ENCODE measurements at regions not wholly inside any gene's neighbourhood (a gene's known extent, or its start where the extent isn't known, plus 50 kb on each side); places are given as distances from the start of the nearest gene placed in this dataset.
"Not testable (repeated sequence)": the region's sequence is repeated elsewhere in the genome, so short reads cannot be mapped to it uniquely, and the experiment has no call there.

- no peak for DNase-seq (ENCODE audit: low read depth)
Measured at GRCh38 chr3:189375532-189375931, 203.8 kb downstream of the TPRG1 start.

GRCh38 chr3:189383630-189384029, 211.9 kb downstream of the TPRG1 start:
- no peak for DNase-seq (ENCODE audit: low read depth)

GRCh38 chr3:189385880-189386279, 214.1 kb downstream of the TPRG1 start:
- not testable (repeated sequence) for DNase-seq (ENCODE audit: low read depth)

GRCh38 chr3:189386739-189387138, 215.0 kb downstream of the TPRG1 start:
- DNase-seq (ENCODE audit: low read depth) = no peak

- DNase-seq (ENCODE audit: low read depth) = no peak
Measured at GRCh38 chr3:189389346-189389745, 217.6 kb downstream of the TPRG1 start.

- DNase-seq (ENCODE audit: low read depth) = no peak
Measured at GRCh38 chr3:189393598-189393997, 221.8 kb downstream of the TPRG1 start.

- no peak for DNase-seq (ENCODE audit: low read depth)
Measured at GRCh38 chr3:189394599-189395121, 222.9 kb downstream of the TPRG1 start.

DNA sequence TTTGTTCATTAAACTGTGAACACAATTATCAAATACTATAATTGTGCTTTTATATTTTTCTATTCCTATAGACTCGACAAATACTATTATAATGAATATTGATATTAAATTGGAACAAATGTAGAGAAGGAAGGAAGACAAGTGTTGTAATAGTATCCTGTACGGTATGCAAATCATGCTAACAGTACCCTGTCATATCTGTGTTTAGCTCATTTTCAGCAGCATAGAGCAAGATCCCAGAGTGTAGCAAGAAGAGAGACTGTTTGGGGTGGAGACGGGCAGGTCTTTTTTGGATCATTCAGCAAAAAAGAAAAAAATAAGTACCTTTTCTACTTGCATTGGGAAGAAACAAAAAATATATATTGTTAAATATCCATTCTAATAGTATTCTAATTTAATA, 224.1 kb downstream of the TPRG1 start:
- DNase-seq (ENCODE audit: low read depth) = no peak

GRCh38 chr3:189398656-189399055, 226.9 kb downstream of the TPRG1 start:
- DNase-seq (ENCODE audit: low read depth) = no peak

GRCh38 chr3:189401196-189401595, 229.4 kb downstream of the TPRG1 start:
- DNase-seq (ENCODE audit: low read depth) = no peak

- DNase-seq (ENCODE audit: low read depth) = no peak
Measured at GRCh38 chr3:189403194-189403593, 228.0 kb upstream of the TP63 start.

GRCh38 chr3:189404024-189404423, 227.2 kb upstream of the TP63 start:
- no peak for DNase-seq (ENCODE audit: low read depth)

DNA sequence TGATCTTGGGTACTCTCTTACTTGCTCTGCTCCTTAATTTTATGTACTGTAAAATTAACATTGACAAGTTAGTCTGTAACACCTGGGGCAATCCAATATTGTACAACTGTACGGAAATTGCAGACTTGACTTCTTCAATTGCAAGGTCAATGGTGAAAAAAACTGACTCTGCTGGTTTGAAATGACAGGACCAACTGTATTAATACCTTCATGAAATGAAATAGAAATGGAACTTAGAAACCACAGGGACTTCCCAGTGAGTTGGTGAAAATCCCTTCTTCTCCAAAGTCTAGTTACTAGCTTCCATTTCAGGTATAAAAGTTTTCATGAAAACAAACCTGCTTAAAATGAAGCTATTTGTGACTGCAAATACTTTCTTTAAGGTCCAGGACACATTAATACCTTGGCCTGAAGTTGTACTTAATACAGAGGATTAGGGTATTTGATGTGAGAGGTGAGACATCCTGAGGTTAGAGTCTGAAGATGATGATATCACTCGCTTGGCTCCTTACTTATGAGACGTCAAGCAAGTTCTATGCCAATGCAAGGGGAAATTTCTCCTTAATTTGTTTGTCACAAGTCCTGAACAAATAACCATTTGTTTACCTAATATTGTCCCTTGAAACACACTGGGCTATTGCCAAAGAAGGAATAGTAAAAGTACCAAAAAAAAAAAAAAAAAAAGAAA, 226.2 kb upstream of the TP63 start:
- no peak for DNase-seq (ENCODE audit: low read depth)

GRCh38 chr3:189406148-189406547, 225.0 kb upstream of the TP63 start:
- DNase-seq (ENCODE audit: low read depth) = no peak

DNA sequence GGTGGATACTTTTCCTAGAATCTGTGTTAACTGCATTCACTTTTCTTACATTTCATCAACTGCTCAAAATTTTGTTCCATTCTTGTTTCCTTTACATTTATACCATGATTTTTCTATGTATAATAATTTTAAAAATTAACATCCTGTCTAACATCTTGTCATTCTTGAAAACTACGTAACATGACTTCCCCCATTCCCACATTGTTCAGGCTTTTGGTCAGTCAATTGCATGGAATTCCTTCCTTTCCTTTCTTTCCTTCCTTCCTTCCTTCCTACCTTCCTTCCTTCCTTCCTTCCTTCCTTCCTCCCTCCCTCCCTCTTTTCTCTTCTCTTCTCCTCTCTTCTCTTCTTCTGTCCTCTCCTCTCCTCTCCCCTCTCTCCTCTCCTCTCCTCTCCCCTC, 220.7 kb upstream of the TP63 start:
- DNase-seq (ENCODE audit: low read depth) = no peak

DNA sequence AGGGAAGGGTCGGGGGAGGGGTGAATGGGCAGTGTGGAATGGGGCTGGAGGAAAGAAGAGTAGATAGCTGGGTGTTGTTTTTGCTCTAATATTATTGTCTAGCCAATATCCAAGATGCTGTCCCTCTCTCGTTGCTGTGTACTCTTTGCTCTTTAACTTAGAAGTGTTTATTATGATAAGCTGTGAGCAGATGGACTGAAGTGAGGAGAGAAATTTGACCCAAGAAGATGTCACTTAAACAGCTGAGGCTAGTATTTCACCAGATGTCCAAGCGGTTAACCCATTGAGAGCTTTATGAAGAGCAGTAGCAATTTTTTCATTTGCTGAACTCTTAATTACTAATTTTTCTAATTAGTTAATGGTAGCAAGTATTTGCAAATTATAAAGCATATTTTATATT, 212.2 kb upstream of the TP63 start:
- no peak for DNase-seq (ENCODE audit: low read depth)

DNA sequence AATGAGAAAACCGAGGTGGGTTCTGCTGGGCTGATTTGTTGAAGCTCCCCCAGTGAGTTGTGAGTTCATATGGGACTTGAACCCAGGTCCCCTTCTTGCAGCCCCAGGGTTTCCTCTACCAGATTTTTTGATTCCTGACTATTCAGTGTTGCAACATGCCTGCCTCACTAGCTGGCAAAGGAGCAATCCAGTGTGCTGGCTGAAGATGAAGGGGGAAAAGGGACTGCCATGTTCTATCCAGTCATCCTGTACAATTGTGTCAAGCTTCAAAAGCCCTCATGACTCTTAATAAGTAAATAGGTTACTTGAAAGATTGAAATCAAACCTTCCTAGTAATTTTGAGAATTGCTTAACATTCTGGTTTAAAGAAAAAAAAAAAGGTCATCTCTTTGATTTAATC, 211.5 kb upstream of the TP63 start:
- DNase-seq (ENCODE audit: low read depth) = no peak

- DNase-seq (ENCODE audit: low read depth) = no peak
Measured at GRCh38 chr3:189424922-189425321, 206.3 kb upstream of the TP63 start.

DNA sequence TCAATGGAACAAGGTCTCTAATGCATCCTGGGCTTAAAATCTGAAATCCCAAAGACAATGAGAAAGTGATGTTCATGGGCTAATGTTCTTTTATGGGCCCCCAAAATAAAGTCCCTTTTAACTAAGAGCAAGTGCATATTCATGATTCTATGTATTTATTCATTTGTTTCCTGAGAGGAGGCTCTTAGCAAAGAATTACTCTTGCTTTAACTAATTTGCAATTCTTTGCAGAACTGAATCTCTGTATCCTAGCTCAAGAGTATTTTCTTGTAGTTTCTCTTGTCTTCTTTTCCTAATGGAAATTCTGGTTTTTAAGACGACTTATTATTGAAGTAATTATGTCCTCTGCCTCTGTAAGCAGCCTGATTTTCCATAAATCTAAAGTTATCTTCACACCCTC, 202.2 kb upstream of the TP63 start:
- DNase-seq (ENCODE audit: low read depth) = no peak

DNA sequence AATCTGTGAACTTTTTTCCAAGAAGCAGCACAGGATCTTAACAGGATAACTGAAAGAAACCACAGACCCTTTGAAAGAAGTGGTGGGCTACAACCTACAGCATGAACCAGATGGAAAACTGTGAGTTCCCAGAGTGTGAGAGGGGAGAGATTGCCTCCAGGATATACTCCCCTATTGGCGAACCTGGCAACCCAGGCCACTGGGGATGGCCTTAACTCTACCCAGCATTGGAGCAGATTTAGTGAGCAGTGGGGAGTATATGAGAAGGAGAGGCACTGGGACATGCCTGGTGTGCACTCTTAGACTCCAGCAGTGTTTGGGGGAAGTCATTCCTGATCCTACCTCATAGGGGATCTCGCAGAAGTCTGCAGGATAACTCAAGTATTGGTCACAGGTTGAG, 201.0 kb upstream of the TP63 start:
- no peak for DNase-seq (ENCODE audit: low read depth)

GRCh38 chr3:189442257-189442656, 188.9 kb upstream of the TP63 start:
- not testable (repeated sequence) for DNase-seq (ENCODE audit: low read depth)

- no peak for DNase-seq (ENCODE audit: low read depth)
Measured at GRCh38 chr3:189446959-189447560, 184.1 kb upstream of the TP63 start.

GRCh38 chr3:189449084-189449483, 182.1 kb upstream of the TP63 start:
- DNase-seq (ENCODE audit: low read depth) = no peak

- no peak for DNase-seq (ENCODE audit: low read depth)
Measured at GRCh38 chr3:189455009-189455408, 176.2 kb upstream of the TP63 start.
